HG03469 (cell line): ENCODE measurements at regions not wholly inside any gene's neighbourhood (a gene's known extent, or its start where the extent isn't known, plus 50 kb on each side); places are given as distances from the start of the nearest gene placed in this dataset.

Experiments used
- ATAC-seq: cut with Tn5 transposase; IDR thresholded peaks from one replicate; pipeline ENCODE4 v1.9.1; 2021; ENCODE audit warnings: mild to moderate bottlenecking, moderate library complexity, moderate number of reproducible peaks; ENCODE audit not compliant: unreplicated experiment

- ATAC-seq = no peak
Observed at GRCh38 chr18:43875511-43875910, 598.2 kb upstream of the SYT4 start.

- no peak for ATAC-seq
Observed at GRCh38 chr18:43876286-43876685, 599.0 kb upstream of the SYT4 start.

DNA sequence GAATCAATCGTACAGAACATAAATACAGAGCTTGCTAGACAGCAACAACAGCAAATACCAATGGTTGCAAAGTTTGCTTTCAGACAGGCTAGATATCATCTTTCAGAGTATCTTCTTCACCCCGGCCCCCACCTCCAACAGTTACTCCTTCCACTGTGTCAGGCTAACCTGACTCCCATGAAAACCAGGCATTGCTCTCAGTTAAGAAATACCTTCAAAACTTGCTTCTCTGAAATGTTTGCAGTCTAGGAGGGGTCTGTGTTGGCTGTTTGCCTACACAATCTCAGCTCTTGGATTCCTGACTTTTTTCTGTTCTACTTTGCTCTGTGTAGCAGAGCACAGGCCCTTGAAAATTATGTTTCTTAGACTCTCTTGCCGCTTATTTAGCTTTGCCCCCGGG lies 599.5 kb upstream of the SYT4 start:
- ATAC-seq = no peak

- no peak for ATAC-seq
Observed at GRCh38 chr18:43877616-43878321, 600.5 kb upstream of the SYT4 start.

DNA sequence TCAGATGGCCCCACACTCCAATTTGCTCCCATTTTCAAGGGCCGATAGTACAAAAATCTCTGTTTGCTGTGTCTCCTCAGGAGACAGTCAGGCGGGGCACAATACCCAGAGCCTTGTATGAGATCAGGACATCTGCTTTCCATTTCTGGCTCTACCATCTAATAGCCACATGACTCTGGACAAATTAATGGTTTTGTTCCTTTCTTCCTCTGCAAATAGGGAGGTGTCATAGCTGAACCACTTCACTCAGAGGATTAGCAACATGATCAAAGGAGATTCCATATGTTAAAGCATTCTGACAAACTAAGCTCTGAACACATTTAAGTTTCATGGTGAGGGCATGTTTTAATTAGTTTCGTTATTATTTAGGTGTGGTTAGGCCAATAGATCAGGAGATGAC lies 602.1 kb upstream of the SYT4 start:
- ATAC-seq = no peak

GRCh38 chr18:43882358-43883055 lies 605.2 kb upstream of the SYT4 start:
- no peak for ATAC-seq

DNA sequence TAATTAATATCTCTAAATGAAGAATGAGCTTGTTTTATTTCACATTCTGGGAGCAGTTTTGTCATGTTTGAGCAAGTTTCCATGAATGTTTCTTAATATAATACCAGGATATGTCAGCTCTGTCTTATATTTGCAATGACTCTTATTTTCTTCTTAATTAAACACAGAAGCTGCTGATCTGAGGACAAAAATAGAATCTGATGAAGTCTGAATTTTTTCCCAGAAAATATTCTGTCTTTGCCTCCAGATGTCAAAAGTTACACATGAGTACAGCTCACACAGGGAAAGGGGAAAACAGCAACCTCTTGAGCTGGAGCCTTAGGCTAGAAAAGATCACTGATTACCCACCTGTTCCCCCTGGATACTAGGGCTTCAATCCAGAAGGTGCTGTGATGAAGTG lies 606.6 kb upstream of the SYT4 start:
- ATAC-seq = no peak

GRCh38 chr18:43886341-43886740 lies 609.1 kb upstream of the SYT4 start:
- ATAC-seq = no peak

GRCh38 chr18:43887491-43887890 lies 610.2 kb upstream of the SYT4 start:
- ATAC-seq = no peak

DNA sequence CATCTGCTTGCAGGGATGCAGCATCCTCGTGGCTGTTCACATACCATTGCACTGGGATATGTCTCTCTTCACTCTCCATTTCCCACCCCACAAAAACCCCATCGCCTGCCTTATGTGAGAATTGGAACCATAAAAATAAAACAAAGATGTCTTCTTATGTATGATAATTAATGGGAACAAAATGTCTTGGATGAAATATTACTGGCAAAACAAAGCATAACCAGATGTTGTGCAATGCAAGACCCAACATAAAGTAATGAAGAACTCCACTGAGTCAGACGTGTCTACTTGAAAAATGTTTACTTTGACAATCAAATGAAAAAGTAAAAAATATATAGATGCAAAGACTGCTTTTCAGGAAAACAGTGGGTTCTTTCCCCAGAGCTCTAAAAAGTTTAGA lies 611.3 kb upstream of the SYT4 start:
- no peak for ATAC-seq

DNA sequence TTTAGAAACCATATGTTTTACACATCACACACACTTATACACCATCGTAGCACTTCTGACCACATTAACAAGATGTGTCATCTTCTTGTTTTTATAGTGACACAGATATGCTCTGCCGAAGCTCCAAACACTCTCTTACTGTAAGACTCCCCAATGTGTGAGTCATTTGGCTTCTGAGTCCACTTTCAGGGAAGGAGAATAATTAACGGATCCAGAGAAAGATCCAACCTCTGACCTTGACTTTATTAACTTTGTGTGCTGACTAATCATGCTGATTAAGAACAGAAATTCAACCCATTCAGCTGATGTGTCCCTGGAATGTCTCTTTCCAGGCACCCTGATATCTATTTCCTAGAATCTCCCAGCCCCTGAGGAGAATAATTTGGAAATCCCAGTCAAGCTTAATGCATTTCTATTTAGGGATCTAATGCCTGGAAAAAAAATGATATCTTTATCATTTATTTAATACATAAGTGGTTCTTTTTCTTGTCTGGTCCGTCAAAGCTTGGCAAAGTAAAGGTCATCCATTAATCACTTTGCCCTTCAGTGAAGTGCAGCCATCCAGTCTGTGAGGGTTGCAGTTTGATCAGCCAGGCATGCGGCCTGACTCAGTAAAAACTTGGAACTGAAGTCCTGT lies 615.8 kb upstream of the SYT4 start:
- ATAC-seq = no peak

DNA sequence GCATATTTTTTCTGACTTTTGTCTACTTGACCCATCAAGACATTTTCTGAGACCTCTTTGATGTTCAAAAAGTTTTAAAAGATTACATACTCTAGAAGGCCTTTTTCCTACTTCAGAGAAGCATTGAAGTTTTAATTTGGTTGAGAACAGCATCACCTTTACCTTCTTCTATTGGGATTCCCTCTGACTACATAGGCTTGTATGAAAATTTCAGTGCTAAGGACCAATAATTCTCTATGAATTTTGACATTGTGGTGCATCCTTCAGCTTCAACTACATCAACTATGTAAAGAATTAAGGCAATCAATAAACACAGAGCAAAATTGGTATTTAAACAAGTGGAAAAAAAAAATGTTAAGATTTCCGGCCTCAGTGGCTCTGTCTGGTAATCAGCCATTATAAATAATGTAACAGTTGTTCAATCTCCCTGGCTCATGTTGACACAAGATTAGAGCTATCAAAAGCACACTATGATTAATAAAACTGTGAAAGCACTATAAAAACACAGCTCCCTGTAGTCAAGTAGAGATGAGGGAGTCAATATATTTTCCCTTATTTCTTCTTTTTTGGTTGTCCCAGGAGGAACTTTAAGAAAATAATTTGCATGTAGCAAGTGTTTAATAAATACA lies 627.0 kb upstream of the SYT4 start:
- no peak for ATAC-seq

- ATAC-seq = no peak
Observed at GRCh38 chr18:43914018-43914417, 636.7 kb upstream of the SYT4 start.

- no peak for ATAC-seq
Observed at GRCh38 chr18:43916984-43917383, 639.7 kb upstream of the SYT4 start.

DNA sequence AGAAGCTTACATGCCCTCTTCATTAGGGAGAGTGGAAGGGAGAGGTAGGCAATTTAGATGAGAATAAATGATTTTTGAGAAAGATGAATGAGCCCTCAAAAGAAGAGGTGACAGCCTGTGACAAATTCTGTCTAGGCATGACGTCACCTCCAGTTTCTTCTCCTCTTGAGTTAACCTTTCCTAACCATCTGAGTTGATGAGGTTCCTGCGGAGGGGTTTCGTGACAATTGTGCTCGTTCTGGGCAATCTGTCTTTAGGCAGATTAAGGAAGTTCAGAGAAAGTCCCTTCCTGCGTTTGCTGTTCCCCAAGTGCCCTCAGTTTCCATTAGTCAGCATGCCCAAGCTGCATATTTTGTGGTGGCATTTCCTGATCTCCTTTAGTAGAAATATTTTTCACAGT lies 640.2 kb upstream of the SYT4 start:
- ATAC-seq = no peak

GRCh38 chr18:43919551-43919950 lies 642.3 kb upstream of the SYT4 start:
- ATAC-seq = no peak

GRCh38 chr18:43931439-43931838 lies 654.1 kb upstream of the SYT4 start:
- ATAC-seq = no peak

DNA sequence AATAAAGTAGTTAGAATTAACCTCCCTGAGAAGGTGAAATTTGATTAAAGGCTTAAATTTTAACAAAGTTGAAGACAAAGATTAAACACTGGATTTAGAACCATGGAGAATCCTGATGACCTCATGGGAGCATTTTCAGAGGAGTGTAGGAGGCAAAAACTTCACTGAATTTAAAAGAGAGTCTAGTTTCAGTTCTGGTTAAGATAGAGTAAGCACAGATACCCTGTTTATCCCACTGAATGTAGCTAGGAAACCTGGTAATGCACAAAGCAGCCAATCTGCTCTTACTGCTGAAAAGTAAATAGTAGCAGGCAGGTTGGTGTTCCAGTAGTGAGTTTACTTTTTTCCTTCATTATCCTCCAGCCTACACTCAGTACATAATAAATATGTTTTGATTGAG lies 654.9 kb upstream of the SYT4 start:
- no peak for ATAC-seq

GRCh38 chr18:43933177-43933576 lies 655.9 kb upstream of the SYT4 start:
- no peak for ATAC-seq

DNA sequence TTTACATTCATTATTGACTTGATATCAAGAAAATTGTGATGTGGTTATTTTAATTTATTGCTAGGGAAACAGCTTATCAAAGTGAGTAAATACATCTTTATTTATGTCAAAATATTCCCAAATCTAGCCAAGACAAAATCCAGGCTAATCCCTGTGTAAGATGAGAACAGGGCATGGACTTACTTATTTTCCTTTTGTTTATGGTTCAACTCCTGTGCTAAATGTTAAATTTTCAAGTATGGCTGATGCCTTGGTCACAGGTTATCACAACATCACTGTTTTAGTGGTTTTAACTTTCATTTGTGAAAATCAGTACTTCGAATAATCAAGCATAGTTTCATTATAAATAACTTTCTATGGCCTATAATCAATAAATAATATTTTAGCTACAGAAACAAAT lies 657.0 kb upstream of the SYT4 start:
- ATAC-seq = no peak

DNA sequence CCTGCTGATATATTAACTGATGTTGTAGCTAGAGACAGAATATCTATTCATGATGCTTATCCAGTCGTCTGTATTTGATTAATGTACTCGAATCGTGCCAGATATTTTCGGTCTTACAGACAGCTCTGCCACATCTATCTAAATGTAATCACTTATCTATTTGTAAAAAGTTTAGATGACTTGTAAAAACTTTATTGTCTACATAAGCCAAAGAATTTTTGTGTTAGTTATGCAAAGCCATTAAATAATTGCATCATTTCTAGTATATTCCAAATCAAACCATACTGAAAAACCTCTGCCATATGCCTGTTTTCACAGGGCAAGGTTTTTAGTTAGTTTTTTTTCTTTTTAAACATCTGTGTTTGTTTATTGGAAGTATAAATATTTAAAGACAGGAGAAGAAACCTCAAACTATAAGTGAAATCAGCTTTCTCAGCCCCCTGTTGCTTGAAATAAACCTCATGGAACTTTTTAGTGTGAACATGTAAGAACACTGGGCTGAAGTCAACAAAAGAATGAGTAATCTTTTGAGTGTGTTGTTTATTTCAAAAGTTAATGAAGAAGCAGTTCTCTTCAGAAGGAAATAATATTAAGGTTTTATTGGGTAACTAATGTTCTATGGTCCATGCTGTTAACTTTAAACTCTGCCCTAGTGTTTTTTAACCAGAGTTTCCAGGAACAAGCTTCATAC lies 657.6 kb upstream of the SYT4 start:
- ATAC-seq = no peak
